ENCODE measurements at regions not wholly inside any gene's neighbourhood (a gene's known extent, or its start where the extent isn't known, plus 50 kb on each side); places are given as distances from the start of the nearest gene placed in this dataset.

DNA sequence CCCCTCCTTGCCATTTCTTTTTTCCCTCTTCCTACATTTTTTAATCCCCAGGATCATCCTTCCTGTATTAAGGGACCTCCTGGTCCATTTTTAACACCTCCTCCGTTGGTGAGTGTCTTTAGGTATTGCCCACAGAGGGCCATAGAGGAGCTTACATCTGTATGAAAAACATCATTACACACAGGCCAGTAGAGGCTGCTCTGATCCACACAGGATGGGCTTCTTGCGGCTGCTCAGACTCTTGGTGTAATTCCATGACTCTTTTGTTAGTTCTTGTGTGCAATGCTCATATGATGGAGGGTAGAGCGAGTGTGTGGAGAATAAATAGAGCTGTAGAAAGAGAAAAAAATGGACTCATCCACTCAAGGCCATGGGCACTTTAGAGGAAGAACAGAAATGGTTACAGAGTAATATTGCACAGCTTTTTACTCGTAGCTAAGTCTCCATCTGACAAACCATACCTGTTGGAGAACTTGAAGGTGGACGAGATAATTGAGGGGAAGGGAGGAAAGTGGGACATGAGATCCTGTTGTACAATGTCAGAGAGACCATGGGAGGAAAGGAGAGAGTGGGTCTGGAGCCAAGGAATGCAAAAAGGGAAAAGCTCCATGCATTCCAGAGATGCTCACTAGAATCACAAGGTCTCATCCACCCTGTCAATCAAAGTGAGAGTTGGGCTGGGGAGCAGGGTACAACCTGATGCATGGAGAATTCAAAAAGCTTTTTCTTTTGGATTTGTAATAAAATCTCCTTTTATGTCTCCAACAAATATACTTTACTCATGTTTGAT lies 129.7 kb upstream of the TNP1 start:
- Histone ChIP-seq H3K4ac (ENCODE audit: low read length) (no peak overlapping the region), H3K27me3 (ENCODE audit: control insufficient read depth in 3 of 3, insufficient read depth in 3 of 3, low read depth in 1 of 3, low read length in 3 of 3) (no peaks in the 10 kb centered on the region), H4K91ac (ENCODE audit: low read depth, low read length, poor library complexity) (no peak overlapping the region), H3K9ac (ENCODE audit: low read depth, low read length, poor library complexity) (no peak overlapping the region), H3K79me1 (ENCODE audit: low read depth, low read length) (no peaks in the 10 kb centered on the region), H3K4me3 (ENCODE audit: low read length in 2 of 2) (no peak overlapping the region), H2AFZ (ENCODE audit: low read length) (no peak overlapping the region), H3K18ac (ENCODE audit: low read length) (no peak overlapping the region), H3K4me2 (ENCODE audit: insufficient read depth, low read length, poor library complexity, severe bottlenecking) (no peak overlapping the region), H3K9me3 (replicated peaks in 1 of 2; ENCODE audit: control insufficient read depth in 2 of 2, insufficient read depth in 1 of 2, low read depth in 1 of 2, low read length in 2 of 2) (peaks cover 0 to 8% of the 10 kb centered on the region in 2 donors), H2BK120ac (ENCODE audit: low read depth, low read length) (no peak overlapping the region), H4K8ac (ENCODE audit: low read depth, low read length) (no peak overlapping the region), H2BK5ac (ENCODE audit: low read length) (no peak overlapping the region), H3K14ac (ENCODE audit: low read length) (no peak overlapping the region), H3K4me1 (ENCODE audit: control insufficient read depth in 2 of 2, insufficient read depth in 1 of 2, low read depth in 1 of 2, low read length in 2 of 2) (peaks cover 11 to 18% of the 10 kb centered on the region in 2 donors), H2AK5ac (ENCODE audit: low read depth, low read length) (no peak overlapping the region), H3K36me3 (replicated peaks in 1 of 2; ENCODE audit: control insufficient read depth in 2 of 2, insufficient read depth in 2 of 2, low read length in 2 of 2) (no peaks in the 10 kb centered on the region), H3K23ac (ENCODE audit: low read depth, low read length, poor library complexity) (no peak overlapping the region), H2BK15ac (ENCODE audit: low read length) (no peak overlapping the region), H3K27ac (replicated peaks; ENCODE audit: low read length) (no peak overlapping the region), H2BK12ac (ENCODE audit: low read length) (no peak overlapping the region)
- DNase-seq (ENCODE audit: low spot score): no peak
- no CpG with 5 or more reads among the region's 5 CpGs for WGBS, 2 donors (ENCODE audit: extremely low coverage in 2 of 2, insufficient read length in 2 of 2, insufficient replicate concordance in 1 of 2)

DNA sequence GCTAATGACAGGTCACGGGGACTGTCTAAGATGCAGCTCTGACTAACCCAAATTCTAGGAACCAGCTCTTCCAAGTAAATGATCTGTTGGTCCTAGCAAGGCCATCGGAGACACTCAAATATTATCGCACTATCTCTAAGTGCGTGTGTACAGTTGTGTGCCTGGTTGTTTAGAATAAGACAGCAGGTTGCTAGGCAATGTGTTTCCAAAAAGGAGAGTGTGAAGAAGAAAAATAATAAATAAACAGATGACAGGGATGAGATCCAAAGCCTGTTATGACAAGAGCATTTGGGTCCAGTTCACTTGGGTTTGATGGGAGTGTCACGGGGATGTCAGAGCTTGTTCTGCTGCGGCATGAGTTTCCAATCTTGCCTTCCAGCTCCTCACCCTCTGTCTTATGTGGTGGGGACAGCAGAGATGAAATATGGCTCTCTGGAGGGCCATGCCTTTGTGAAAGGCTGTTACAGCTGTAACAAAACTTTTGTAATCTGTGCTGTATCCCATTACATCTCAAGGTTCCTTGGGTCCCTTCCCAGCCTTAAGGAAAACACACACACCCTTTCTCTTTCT lies 127.5 kb upstream of the TNP1 start:
- no peak overlapping the region for H2BK12ac ChIP-seq (ENCODE audit: low read length)
- no peak overlapping the region for H3K4me3 ChIP-seq (ENCODE audit: low read length in 2 of 2)
- H3K4me1 ChIP-seq (ENCODE audit: control insufficient read depth in 2 of 2, insufficient read depth in 1 of 2, low read depth in 1 of 2, low read length in 2 of 2): peaks cover 11 to 18% of the 10 kb centered on the region in 2 donors
- H2AK5ac ChIP-seq (ENCODE audit: low read depth, low read length): no peak overlapping the region
- no peak overlapping the region for H2BK5ac ChIP-seq (ENCODE audit: low read length)
- H2BK120ac ChIP-seq (ENCODE audit: low read depth, low read length): no peak overlapping the region
- no peak overlapping the region for H4K91ac ChIP-seq (ENCODE audit: low read depth, low read length, poor library complexity)
- no peak overlapping the region for H4K8ac ChIP-seq (ENCODE audit: low read depth, low read length)
- H3K36me3 ChIP-seq (replicated peaks in 1 of 2; ENCODE audit: control insufficient read depth in 2 of 2, insufficient read depth in 2 of 2, low read length in 2 of 2): no peaks in the 10 kb centered on the region
- no peak overlapping the region for H3K23ac ChIP-seq (ENCODE audit: low read depth, low read length, poor library complexity)
- H3K27ac ChIP-seq (replicated peaks; ENCODE audit: low read length): no peak overlapping the region
- H2AFZ ChIP-seq (ENCODE audit: low read length): no peak overlapping the region
- H3K9ac ChIP-seq (ENCODE audit: low read depth, low read length, poor library complexity): no peak overlapping the region
- no peaks in the 10 kb centered on the region for H3K79me1 ChIP-seq (ENCODE audit: low read depth, low read length)
- no peak overlapping the region for H3K18ac ChIP-seq (ENCODE audit: low read length)
- no peak overlapping the region for H3K4me2 ChIP-seq (ENCODE audit: insufficient read depth, low read length, poor library complexity, severe bottlenecking)
- H3K27me3 ChIP-seq (ENCODE audit: control insufficient read depth in 3 of 3, insufficient read depth in 3 of 3, low read depth in 1 of 3, low read length in 3 of 3): no peaks in the 10 kb centered on the region
- no CpG with 5 or more reads among the region's 6 CpGs for WGBS, 2 donors (ENCODE audit: extremely low coverage in 2 of 2, insufficient read length in 2 of 2, insufficient replicate concordance in 1 of 2)
- H3K14ac ChIP-seq (ENCODE audit: low read length): no peak overlapping the region
- no peak overlapping the region for H3K4ac ChIP-seq (ENCODE audit: low read length)
- no peak overlapping the region for H2BK15ac ChIP-seq (ENCODE audit: low read length)
- peaks cover 0 to 8% of the 10 kb centered on the region in 2 donors for H3K9me3 ChIP-seq (replicated peaks in 1 of 2; ENCODE audit: control insufficient read depth in 2 of 2, insufficient read depth in 1 of 2, low read depth in 1 of 2, low read length in 2 of 2)
- no peak for DNase-seq (ENCODE audit: low spot score)

DNA sequence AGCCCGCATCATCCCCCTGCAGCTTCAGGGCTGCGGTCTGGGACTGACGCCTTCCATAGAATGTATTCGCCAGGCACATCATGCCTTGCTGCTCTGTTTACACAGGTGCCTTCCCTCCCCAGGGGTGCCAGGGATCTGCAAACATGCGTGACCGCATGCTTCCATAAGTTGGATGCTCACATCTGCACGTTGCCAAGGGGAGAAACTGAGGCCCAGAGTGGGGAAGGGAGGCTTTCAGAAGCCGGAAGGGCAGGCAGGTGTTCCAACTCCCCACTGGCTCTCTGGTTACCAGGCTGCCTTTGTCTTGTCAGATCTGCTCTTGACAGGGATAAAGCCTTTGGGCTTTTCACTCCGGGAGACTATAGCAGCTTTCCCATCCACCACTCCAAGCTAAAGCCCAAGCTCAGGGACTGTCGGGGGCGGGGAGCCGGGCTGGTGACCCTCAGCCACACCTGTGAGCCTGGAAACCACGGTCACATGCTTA lies 125.8 kb upstream of the TNP1 start:
- H3K9ac ChIP-seq (ENCODE audit: low read depth, low read length, poor library complexity): no peak overlapping the region

GRCh38 chr2:216984937-216985336 lies 125.1 kb upstream of the TNP1 start:
- Histone ChIP-seq H3K9ac (ENCODE audit: low read depth, low read length, poor library complexity) (no peak overlapping the region), H3K27ac (replicated peaks; ENCODE audit: low read length) (no peak overlapping the region), H3K79me1 (ENCODE audit: low read depth, low read length) (no peaks in the 10 kb centered on the region), H2BK5ac (ENCODE audit: low read length) (no peak overlapping the region), H3K4me1 (ENCODE audit: control insufficient read depth in 2 of 2, insufficient read depth in 1 of 2, low read depth in 1 of 2, low read length in 2 of 2) (peaks cover 11 to 18% of the 10 kb centered on the region in 2 donors), H4K8ac (ENCODE audit: low read depth, low read length) (no peak overlapping the region), H4K91ac (ENCODE audit: low read depth, low read length, poor library complexity) (no peak overlapping the region), H2AK5ac (ENCODE audit: low read depth, low read length) (no peak overlapping the region), H3K4me3 (ENCODE audit: low read length in 2 of 2) (no peak overlapping the region), H3K4me2 (ENCODE audit: insufficient read depth, low read length, poor library complexity, severe bottlenecking) (no peak overlapping the region), H2AFZ (ENCODE audit: low read length) (no peak overlapping the region), H2BK15ac (ENCODE audit: low read length) (no peak overlapping the region), H3K4ac (ENCODE audit: low read length) (no peak overlapping the region), H2BK12ac (ENCODE audit: low read length) (no peak overlapping the region), H2BK120ac (ENCODE audit: low read depth, low read length) (no peak overlapping the region), H3K36me3 (replicated peaks in 1 of 2; ENCODE audit: control insufficient read depth in 2 of 2, insufficient read depth in 2 of 2, low read length in 2 of 2) (no peaks in the 10 kb centered on the region), H3K23ac (ENCODE audit: low read depth, low read length, poor library complexity) (no peak overlapping the region), H3K14ac (ENCODE audit: low read length) (no peak overlapping the region), H3K27me3 (ENCODE audit: control insufficient read depth in 3 of 3, insufficient read depth in 3 of 3, low read depth in 1 of 3, low read length in 3 of 3) (no peaks in the 10 kb centered on the region), H3K9me3 (replicated peaks in 1 of 2; ENCODE audit: control insufficient read depth in 2 of 2, insufficient read depth in 1 of 2, low read depth in 1 of 2, low read length in 2 of 2) (no peaks in the 10 kb centered on the region), H3K18ac (ENCODE audit: low read length) (no peak overlapping the region)
- no peak for DNase-seq (ENCODE audit: low spot score)
- no CpG with 5 or more reads among the region's 2 CpGs for WGBS, 2 donors (ENCODE audit: extremely low coverage in 2 of 2, insufficient read length in 2 of 2, insufficient replicate concordance in 1 of 2)

More for the DNA sequence above, 125.8 kb upstream of the TNP1 start:
- Histone ChIP-seq H3K27ac (replicated peaks; ENCODE audit: low read length) (peak overlapping the region; percentile 35), H3K79me1 (ENCODE audit: low read depth, low read length) (no peaks in the 10 kb centered on the region), H3K27me3 (ENCODE audit: control insufficient read depth in 3 of 3, insufficient read depth in 3 of 3, low read depth in 1 of 3, low read length in 3 of 3) (no peaks in the 10 kb centered on the region), H2AFZ (ENCODE audit: low read length) (peak overlapping the region; percentile 58), H2BK5ac (ENCODE audit: low read length) (no peak overlapping the region), H3K4ac (ENCODE audit: low read length) (no peak overlapping the region), H2BK15ac (ENCODE audit: low read length) (peak overlapping the region; percentile 94), H3K4me3 (ENCODE audit: low read length in 2 of 2) (no peak overlapping the region), H4K91ac (ENCODE audit: low read depth, low read length, poor library complexity) (no peak overlapping the region), H3K4me1 (ENCODE audit: control insufficient read depth in 2 of 2, insufficient read depth in 1 of 2, low read depth in 1 of 2, low read length in 2 of 2) (peaks cover 11 to 18% of the 10 kb centered on the region in 2 donors), H3K14ac (ENCODE audit: low read length) (no peak overlapping the region), H2AK5ac (ENCODE audit: low read depth, low read length) (no peak overlapping the region), H3K4me2 (ENCODE audit: insufficient read depth, low read length, poor library complexity, severe bottlenecking) (peak overlapping the region; percentile 47), H3K9me3 (replicated peaks in 1 of 2; ENCODE audit: control insufficient read depth in 2 of 2, insufficient read depth in 1 of 2, low read depth in 1 of 2, low read length in 2 of 2) (peaks cover 0 to 2% of the 10 kb centered on the region in 2 donors), H2BK120ac (ENCODE audit: low read depth, low read length) (no peak overlapping the region), H3K36me3 (replicated peaks in 1 of 2; ENCODE audit: control insufficient read depth in 2 of 2, insufficient read depth in 2 of 2, low read length in 2 of 2) (no peaks in the 10 kb centered on the region), H2BK12ac (ENCODE audit: low read length) (no peak overlapping the region), H3K18ac (ENCODE audit: low read length) (peak overlapping the region; percentile 3), H3K23ac (ENCODE audit: low read depth, low read length, poor library complexity) (no peak overlapping the region), H4K8ac (ENCODE audit: low read depth, low read length) (no peak overlapping the region)
- WGBS, 2 donors (ENCODE audit: extremely low coverage in 2 of 2, insufficient read length in 2 of 2, insufficient replicate concordance in 1 of 2): no CpG with 5 or more reads among the region's 13 CpGs
- peak; percentile 9 for DNase-seq (ENCODE audit: low spot score)

Measured in neuronal stem cell (in vitro differentiated cells).